Neural cell (in vitro differentiated cells): ENCODE measurements at regions not wholly inside any gene's neighbourhood (a gene's known extent, or its start where the extent isn't known, plus 50 kb on each side); places are given as distances from the start of the nearest gene placed in this dataset.

ENCODE experiments used
- H2AFZ ChIP-seq: fragments of 200-600, 300-800 bp; sonication (generic), shearing (Covaris generic); 2 replicates; pipeline ENCODE4 v1.6.0; 2014; ENCODE audit warnings: low read depth, mild to moderate bottlenecking, antibody characterized with exemption, low read length, moderate library complexity
- H3F3A ChIP-seq: fragments of 200-600 bp; shearing (Covaris generic); 2 replicates; pipeline ENCODE4 v1.6.1; 2016; ENCODE audit warnings: mild to moderate bottlenecking, moderate library complexity, mixed read lengths, antibody characterized with exemption, low read length; ENCODE audit not compliant: insufficient read depth, poor library complexity, severe bottlenecking
- H3K27ac ChIP-seq: fragments of 200-600, 300-800 bp; sonication (generic), shearing (Covaris generic); 2 replicates; pipeline ENCODE4 v1.5.1; 2014; ENCODE audit warnings: mild to moderate bottlenecking, low read length, moderate library complexity
- H3K27me3 ChIP-seq: fragments of 300-800, 200-600 bp; sonication (generic), shearing (Covaris generic); 2 replicates; pipeline ENCODE4 v1.6.0; 2014; ENCODE audit warnings: mild to moderate bottlenecking, low read depth, low read length, moderate library complexity; ENCODE audit not compliant: insufficient read depth
- H3K36me3 ChIP-seq: fragments of 300-800, 200-600 bp; sonication (generic), shearing (Covaris generic); 2 replicates; pipeline ENCODE4 v1.5.1; 2014; ENCODE audit warnings: mild to moderate bottlenecking, antibody characterized with exemption, low read length, moderate library complexity; ENCODE audit not compliant: insufficient read depth
- H3K4me2 ChIP-seq: fragments of 300-800, 200-600 bp; sonication (generic), shearing (Covaris generic); 2 replicates; pipeline ENCODE4 v1.6.0; 2014; ENCODE audit warnings: mild to moderate bottlenecking, low read length
- H3K4me3 ChIP-seq: fragments of 300-800, 200-600 bp; sonication (generic), shearing (Covaris generic); 2 replicates; pipeline ENCODE4 v1.5.1; 2014; ENCODE audit warnings: mild to moderate bottlenecking, low read length, moderate library complexity
- H3K79me2 ChIP-seq: fragments of 200-600 bp; shearing (Covaris generic); replicated peaks from 2 replicates; pipeline ENCODE4 v1.6.0; 2014; ENCODE audit warnings: mild to moderate bottlenecking, low read length, moderate library complexity; ENCODE audit not compliant: insufficient read depth
- H3K9ac ChIP-seq: fragments of 300-800, 200-600 bp; sonication (generic), shearing (Covaris generic); 2 replicates; pipeline ENCODE4 v1.6.1; 2016; ENCODE audit warnings: mild to moderate bottlenecking, low read length, mixed read lengths
- H3K9me2 ChIP-seq: fragments of 200-600 bp; shearing (Covaris generic); 2 replicates; pipeline ENCODE4 v1.6.1; 2016; ENCODE audit warnings: mild to moderate bottlenecking, low read length, mixed read lengths; ENCODE audit not compliant: insufficient read depth
- H3K9me3 ChIP-seq: fragments of 200-600, 300-800 bp; sonication (generic), shearing (Covaris generic); 2 replicates; pipeline ENCODE4 v1.6.1; 2016; ENCODE audit warnings: mild to moderate bottlenecking, mixed run types, low read length, moderate library complexity, mixed read lengths
- H4K20me1 ChIP-seq: fragments of 200-600 bp; shearing (Covaris generic); 2 replicates; pipeline ENCODE4 v1.6.1; 2016; ENCODE audit warnings: mild to moderate bottlenecking, mixed run types; ENCODE audit not compliant: insufficient read depth
- EP300 ChIP-seq: fragments of 450-650 bp; conservative IDR thresholded peaks from 2 replicates; pipeline ENCODE4 v1.6.1; 2014; ENCODE audit warnings: antibody characterized with exemption, mild to moderate bottlenecking, moderate library complexity; ENCODE audit not compliant: poor library complexity, severe bottlenecking
- EZH2 ChIP-seq: fragments of 200-600, 300-800 bp; shearing (Covaris generic), sonication (generic); IDR thresholded peaks from 2 replicates; pipeline ENCODE4 v1.6.1; 2014; ENCODE audit warnings: antibody characterized with exemption, low read length, borderline replicate concordance, mild to moderate bottlenecking; ENCODE audit not compliant: insufficient read depth, poor library complexity, severe bottlenecking
- MXI1 ChIP-seq: fragments of 450-650 bp; conservative IDR thresholded peaks from 2 replicates; pipeline ENCODE4 v1.6.1; 2014; ENCODE audit warnings: antibody characterized with exemption, mild to moderate bottlenecking; ENCODE audit not compliant: poor library complexity, severe bottlenecking
- POLR2AphosphoS5 ChIP-seq: IDR thresholded peaks from 2 replicates; pipeline ENCODE4 v1.6.1; 2012
- RAD21 ChIP-seq: fragments of 450-650 bp; conservative IDR thresholded peaks from 2 replicates; pipeline ENCODE4 v1.6.1; 2014; ENCODE audit warnings: antibody characterized with exemption, mild to moderate bottlenecking, moderate library complexity
- SMC3 ChIP-seq: fragments of 450-650 bp; conservative IDR thresholded peaks from 2 replicates; pipeline ENCODE4 v1.6.1; 2014; ENCODE audit warnings: antibody characterized with exemption, mild to moderate bottlenecking, moderate library complexity; ENCODE audit not compliant: poor library complexity
- TAF1 ChIP-seq: IDR thresholded peaks from 2 replicates; pipeline ENCODE4 v1.6.1; 2012; ENCODE audit warnings: low read depth
- TF ChIP-seq, protein P1 (sequence below): IDR thresholded peaks from 2 replicates; pipeline ENCODE4 v1.6.1; 2012; ENCODE audit warnings: borderline replicate concordance
- TF ChIP-seq, protein P2 (sequence below): fragments of 450-650 bp; IDR thresholded peaks from 2 replicates; pipeline ENCODE4 v1.5.1; 2014; ENCODE audit warnings: antibody characterized with exemption, mild to moderate bottlenecking, moderate library complexity; ENCODE audit not compliant: poor library complexity, severe bottlenecking

DNA sequence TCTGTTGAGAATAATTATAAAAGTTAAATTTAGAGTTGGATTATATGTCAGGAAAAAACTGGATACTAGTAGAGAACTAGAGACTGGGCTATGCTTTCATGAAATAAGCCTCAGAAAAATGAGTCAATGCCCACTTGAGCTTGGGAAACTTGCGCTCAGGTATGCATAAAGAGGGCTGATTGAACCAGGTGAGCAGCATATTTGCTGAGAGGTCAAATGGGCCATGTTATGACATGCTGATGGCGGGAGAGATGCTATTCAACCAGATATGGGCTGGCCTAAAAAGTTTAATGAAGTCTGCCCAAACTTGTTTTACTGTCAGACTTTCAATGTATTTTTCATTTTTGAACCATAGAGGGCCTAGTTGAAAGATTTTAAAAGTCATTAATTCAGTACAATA, 837.6 kb upstream of the GHITM start:
- Histone ChIP-seq H3K9me3 (no peaks in the 10 kb centered on the region), H3K27ac (no peak overlapping the region), H4K20me1 (no peaks in the 10 kb centered on the region), H3K79me2 (no peaks in the 10 kb centered on the region), H2AFZ (no peak overlapping the region), H3K4me2 (no peak overlapping the region), H3K9ac (no peak overlapping the region), H3K27me3 (no peaks in the 10 kb centered on the region), H3F3A (no peaks in the 10 kb centered on the region), H3K36me3 (no peaks in the 10 kb centered on the region), H3K9me2 (no peaks in the 10 kb centered on the region), H3K4me3 (no peak overlapping the region)
- TF ChIP-seq SMC3: no peak
- no peak for TF ChIP-seq MXI1
- no peak for TF ChIP-seq RAD21
- TF ChIP-seq, protein P1, sequence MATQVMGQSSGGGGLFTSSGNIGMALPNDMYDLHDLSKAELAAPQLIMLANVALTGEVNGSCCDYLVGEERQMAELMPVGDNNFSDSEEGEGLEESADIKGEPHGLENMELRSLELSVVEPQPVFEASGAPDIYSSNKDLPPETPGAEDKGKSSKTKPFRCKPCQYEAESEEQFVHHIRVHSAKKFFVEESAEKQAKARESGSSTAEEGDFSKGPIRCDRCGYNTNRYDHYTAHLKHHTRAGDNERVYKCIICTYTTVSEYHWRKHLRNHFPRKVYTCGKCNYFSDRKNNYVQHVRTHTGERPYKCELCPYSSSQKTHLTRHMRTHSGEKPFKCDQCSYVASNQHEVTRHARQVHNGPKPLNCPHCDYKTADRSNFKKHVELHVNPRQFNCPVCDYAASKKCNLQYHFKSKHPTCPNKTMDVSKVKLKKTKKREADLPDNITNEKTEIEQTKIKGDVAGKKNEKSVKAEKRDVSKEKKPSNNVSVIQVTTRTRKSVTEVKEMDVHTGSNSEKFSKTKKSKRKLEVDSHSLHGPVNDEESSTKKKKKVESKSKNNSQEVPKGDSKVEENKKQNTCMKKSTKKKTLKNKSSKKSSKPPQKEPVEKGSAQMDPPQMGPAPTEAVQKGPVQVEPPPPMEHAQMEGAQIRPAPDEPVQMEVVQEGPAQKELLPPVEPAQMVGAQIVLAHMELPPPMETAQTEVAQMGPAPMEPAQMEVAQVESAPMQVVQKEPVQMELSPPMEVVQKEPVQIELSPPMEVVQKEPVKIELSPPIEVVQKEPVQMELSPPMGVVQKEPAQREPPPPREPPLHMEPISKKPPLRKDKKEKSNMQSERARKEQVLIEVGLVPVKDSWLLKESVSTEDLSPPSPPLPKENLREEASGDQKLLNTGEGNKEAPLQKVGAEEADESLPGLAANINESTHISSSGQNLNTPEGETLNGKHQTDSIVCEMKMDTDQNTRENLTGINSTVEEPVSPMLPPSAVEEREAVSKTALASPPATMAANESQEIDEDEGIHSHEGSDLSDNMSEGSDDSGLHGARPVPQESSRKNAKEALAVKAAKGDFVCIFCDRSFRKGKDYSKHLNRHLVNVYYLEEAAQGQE: no peak
- no peak for TF ChIP-seq TAF1
- no peak for TF ChIP-seq POLR2AphosphoS5
- TF ChIP-seq EZH2: no peak
- TF ChIP-seq, protein P2, sequence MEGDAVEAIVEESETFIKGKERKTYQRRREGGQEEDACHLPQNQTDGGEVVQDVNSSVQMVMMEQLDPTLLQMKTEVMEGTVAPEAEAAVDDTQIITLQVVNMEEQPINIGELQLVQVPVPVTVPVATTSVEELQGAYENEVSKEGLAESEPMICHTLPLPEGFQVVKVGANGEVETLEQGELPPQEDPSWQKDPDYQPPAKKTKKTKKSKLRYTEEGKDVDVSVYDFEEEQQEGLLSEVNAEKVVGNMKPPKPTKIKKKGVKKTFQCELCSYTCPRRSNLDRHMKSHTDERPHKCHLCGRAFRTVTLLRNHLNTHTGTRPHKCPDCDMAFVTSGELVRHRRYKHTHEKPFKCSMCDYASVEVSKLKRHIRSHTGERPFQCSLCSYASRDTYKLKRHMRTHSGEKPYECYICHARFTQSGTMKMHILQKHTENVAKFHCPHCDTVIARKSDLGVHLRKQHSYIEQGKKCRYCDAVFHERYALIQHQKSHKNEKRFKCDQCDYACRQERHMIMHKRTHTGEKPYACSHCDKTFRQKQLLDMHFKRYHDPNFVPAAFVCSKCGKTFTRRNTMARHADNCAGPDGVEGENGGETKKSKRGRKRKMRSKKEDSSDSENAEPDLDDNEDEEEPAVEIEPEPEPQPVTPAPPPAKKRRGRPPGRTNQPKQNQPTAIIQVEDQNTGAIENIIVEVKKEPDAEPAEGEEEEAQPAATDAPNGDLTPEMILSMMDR: no peak
- TF ChIP-seq EP300: no peak

DNA sequence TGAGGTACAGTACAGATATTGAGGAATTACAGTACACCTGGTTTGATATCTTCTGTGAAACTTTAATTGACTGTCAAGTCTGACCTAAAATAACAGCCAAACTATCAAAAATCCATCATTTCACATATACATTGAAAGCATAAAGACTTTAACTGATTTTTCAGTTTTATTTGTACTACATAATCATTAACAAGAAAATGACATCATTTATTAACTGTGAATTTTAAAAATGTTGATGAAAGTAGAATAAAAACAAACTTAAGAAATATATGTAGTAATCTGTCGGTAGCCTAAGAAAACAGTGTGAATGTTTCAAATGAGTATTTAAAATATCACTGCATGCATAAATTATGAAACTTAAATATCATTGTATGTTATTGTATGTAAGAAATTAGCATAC, 836.7 kb upstream of the GHITM start:
- TF ChIP-seq RAD21: no peak
- TF ChIP-seq EP300: no peak
- TF ChIP-seq, protein P1: no peak
- TF ChIP-seq, protein P2: no peak
- no peak for TF ChIP-seq SMC3
- no peak for TF ChIP-seq MXI1
- H3F3A ChIP-seq: no peaks in the 10 kb centered on the region
- H3K4me3 ChIP-seq: no peak overlapping the region
- H3K4me2 ChIP-seq: no peak overlapping the region
- H3K9me3 ChIP-seq: no peaks in the 10 kb centered on the region
- no peaks in the 10 kb centered on the region for H3K79me2 ChIP-seq
- no peaks in the 10 kb centered on the region for H3K27me3 ChIP-seq
- H3K36me3 ChIP-seq: no peaks in the 10 kb centered on the region
- H3K9me2 ChIP-seq: no peaks in the 10 kb centered on the region
- H3K27ac ChIP-seq: no peak overlapping the region
- H2AFZ ChIP-seq: no peak overlapping the region
- no peaks in the 10 kb centered on the region for H4K20me1 ChIP-seq
- H3K9ac ChIP-seq: no peak overlapping the region
